H1 (cell line): ENCODE measurements at regions not wholly inside any gene's neighbourhood (a gene's known extent, or its start where the extent isn't known, plus 50 kb on each side); places are given as distances from the start of the nearest gene placed in this dataset.

Experiments used
- CTCF ChIA-PET: fragments of 300-600 bp; sonication (Branson Sonifier 250); formaldehyde crosslinking; loops from one replicate; lab custom pipeline; 2021; ENCODE audit not compliant: partially characterized antibody; lab: Charles Lee
- POLR2A ChIA-PET: fragments of 300-600 bp; sonication (Branson Sonifier 250); formaldehyde crosslinking; loops from one replicate; lab custom pipeline; 2021; ENCODE audit warnings: inconsistent platforms; ENCODE audit not compliant: partially characterized antibody; lab: Charles Lee
- DNase-seq, 2 experiments: peaks; one replicate each; pipeline versions ENCODE4 v3.0.0 to v3.0.0-alpha.2; 2010 to 2022; ENCODE audit warnings: low spot score in 2 of 2, low read depth in 1 of 2, mixed read lengths in 1 of 2
- FAIRE-seq: peaks from 2 replicates; lab custom pipeline; 2011; peaks lifted over from hg19 to GRCh38; lab: Jason Lieb, UNC
- H2AFZ ChIP-seq: 2 replicates; pipeline ENCODE4 v1.8.1; 2012; ENCODE audit warnings: low read length, inconsistent platforms
- H2AK5ac ChIP-seq: 2 replicates; pipeline ENCODE4 v1.6.1; 2013; ENCODE audit warnings: low read depth, low read length
- H2BK120ac ChIP-seq: replicated peaks from 2 replicates; pipeline ENCODE3; 2013; ENCODE audit warnings: low read depth, low read length, inconsistent platforms
- H2BK12ac ChIP-seq: 2 replicates; pipeline ENCODE4 v1.6.1; 2013; ENCODE audit warnings: low read depth, low read length
- H2BK15ac ChIP-seq: 2 replicates; pipeline ENCODE4 v1.6.1; 2013; ENCODE audit warnings: low read length
- H2BK20ac ChIP-seq: 2 replicates; pipeline ENCODE4 v1.6.1; 2013; ENCODE audit warnings: low read length
- H2BK5ac ChIP-seq: 2 replicates; pipeline ENCODE4 v1.6.1; 2013; ENCODE audit warnings: low read depth, low read length
- H3K14ac ChIP-seq: 2 replicates; pipeline ENCODE4 v1.6.1; 2013; ENCODE audit warnings: inconsistent platforms; ENCODE audit not compliant: insufficient read length
- H3K18ac ChIP-seq: 2 replicates; pipeline ENCODE4 v1.6.1; 2013; ENCODE audit warnings: low read length; ENCODE audit errors: extremely low read depth
- H3K23ac ChIP-seq: 2 replicates; pipeline ENCODE4 v1.6.1; 2013; ENCODE audit warnings: inconsistent platforms; ENCODE audit not compliant: insufficient read length
- H3K23me2 ChIP-seq: 2 replicates; pipeline ENCODE4 v1.6.1; 2013; ENCODE audit warnings: low read depth, low read length
- H3K27ac ChIP-seq: 2 replicates; pipeline ENCODE4 v1.6.1; 2011; ENCODE audit warnings: low read depth, low read length, inconsistent platforms
- H3K27me3 ChIP-seq, 4 experiments: replicated peaks in 1 of 4; 1 replicate in 1 of 4; 2 replicates in 3 of 4; pipeline versions ENCODE4 v1.6.1 to v1.8.1; 2011 to 2013; ENCODE audit warnings: low read length in 3 of 4, mild to moderate bottlenecking in 3 of 4, inconsistent platforms in 2 of 4, mixed read lengths in 2 of 4, moderate library complexity in 1 of 4; ENCODE audit not compliant: control insufficient read depth in 3 of 4, insufficient read depth in 3 of 4; ENCODE audit errors: extremely low read depth in 1 of 4
- H3K36me3 ChIP-seq, 4 experiments: 2 replicates each; pipeline versions ENCODE4 v1.6.1 to v1.8.1; 2011 to 2013; ENCODE audit warnings: mild to moderate bottlenecking in 4 of 4, low read length in 3 of 4, moderate library complexity in 2 of 4, control low read depth in 1 of 4, inconsistent platforms in 1 of 4; ENCODE audit not compliant: insufficient read depth in 4 of 4, control insufficient read depth in 2 of 4
- H3K4ac ChIP-seq: replicated peaks from 2 replicates; pipeline ENCODE3; 2013; ENCODE audit warnings: low read length, low read depth, mixed read lengths, inconsistent platforms; ENCODE audit not compliant: insufficient read length
- H3K4me1 ChIP-seq, 4 experiments: replicated peaks in 1 of 4; 1 replicate in 1 of 4; 2 replicates in 3 of 4; pipeline versions ENCODE4 v1.6.1 to v1.8.1; 2011 to 2013; ENCODE audit warnings: low read length in 3 of 4, inconsistent platforms in 2 of 4, mixed read lengths in 1 of 4; ENCODE audit not compliant: insufficient read depth in 4 of 4, control insufficient read depth in 3 of 4
- H3K4me2 ChIP-seq, 2 experiments: 2 replicates each; pipeline versions ENCODE4 v1.6.1 to v1.8.1; 2011 to 2013; ENCODE audit warnings: low read depth in 2 of 2, low read length in 2 of 2, control low read depth in 1 of 2, inconsistent platforms in 1 of 2, mild to moderate bottlenecking in 1 of 2; ENCODE audit not compliant: insufficient read depth in 1 of 2
- H3K4me3 ChIP-seq, 4 experiments: fragments of 200-600, 300-600 bp in 1 of 4; sonication (generic), shearing (Covaris generic), sonication (Bioruptor Twin) in 1 of 4; 2 replicates each; pipeline versions ENCODE4 v1.5.1 to v1.8.1; 2011 to 2016; ENCODE audit warnings: low read length in 4 of 4, low read depth in 3 of 4, control low read depth in 2 of 4, inconsistent platforms in 2 of 4, mild to moderate bottlenecking in 2 of 4, mixed read lengths in 1 of 4, moderate library complexity in 1 of 4; ENCODE audit not compliant: insufficient read depth in 2 of 4; ENCODE audit errors: extremely low read depth in 1 of 4
- H3K56ac ChIP-seq: replicated peaks from 2 replicates; pipeline ENCODE3; 2013; ENCODE audit warnings: low read depth, mild to moderate bottlenecking, mixed read lengths, low read length, inconsistent platforms; ENCODE audit not compliant: insufficient read length
- H3K79me1 ChIP-seq: 2 replicates; pipeline ENCODE4 v1.6.1; 2013; ENCODE audit warnings: low read depth, low read length, control low read depth
- H3K79me2 ChIP-seq, 2 experiments: 2 replicates each; pipeline versions ENCODE4 v1.6.1 to v1.8.1; 2012 to 2013; ENCODE audit warnings: low read length in 2 of 2, mild to moderate bottlenecking in 2 of 2, inconsistent platforms in 1 of 2; ENCODE audit not compliant: insufficient read depth in 2 of 2, control insufficient read depth in 1 of 2
- H3K9ac ChIP-seq, 4 experiments: replicated peaks in 1 of 4; 1 replicate in 1 of 4; 2 replicates in 3 of 4; pipeline versions ENCODE4 v1.6.1 to v1.8.1; 2011 to 2013; ENCODE audit warnings: low read depth in 3 of 4, low read length in 3 of 4, control low read depth in 2 of 4, mild to moderate bottlenecking in 2 of 4, moderate library complexity in 2 of 4, inconsistent platforms in 1 of 4; ENCODE audit errors: extremely low read depth in 1 of 4
- H3K9me3 ChIP-seq, 2 experiments: 2 replicates each; pipeline versions ENCODE4 v1.6.1 to v1.8.1; 2012 to 2013; ENCODE audit warnings: mild to moderate bottlenecking in 2 of 2, moderate library complexity in 2 of 2, control low read depth in 1 of 2, inconsistent platforms in 1 of 2, low read depth in 1 of 2, low read length in 1 of 2, mixed read lengths in 1 of 2; ENCODE audit not compliant: insufficient read depth in 2 of 2
- H4K20me1 ChIP-seq, 2 experiments: replicated peaks in 1 of 2; 2 replicates each; pipeline versions ENCODE3 to v1.8.1; 2011 to 2013; ENCODE audit warnings: inconsistent platforms in 2 of 2, low read length in 2 of 2, mild to moderate bottlenecking in 1 of 2; ENCODE audit not compliant: insufficient read depth in 2 of 2, control insufficient read depth in 1 of 2
- H4K5ac ChIP-seq: 2 replicates; pipeline ENCODE4 v1.6.1; 2013; ENCODE audit warnings: low read length, low read depth, mixed read lengths, inconsistent platforms; ENCODE audit not compliant: insufficient read length
- H4K8ac ChIP-seq: 2 replicates; pipeline ENCODE4 v1.8.0; 2013; ENCODE audit warnings: mild to moderate bottlenecking, moderate library complexity, low read length, inconsistent platforms; ENCODE audit not compliant: insufficient read depth; ENCODE audit errors: extremely low read depth
- H4K91ac ChIP-seq: replicated peaks from 2 replicates; pipeline ENCODE3; 2013; ENCODE audit warnings: low read length, mixed read lengths, inconsistent platforms; ENCODE audit not compliant: insufficient read length
- CEBPB ChIP-seq: IDR thresholded peaks from 2 replicates; pipeline ENCODE4 v1.6.1; 2012; ENCODE audit warnings: low read depth, low read length
- KDM1A ChIP-seq: fragments of 200-600, 300-600 bp; sonication (generic); IDR thresholded peaks from 2 replicates; pipeline ENCODE4 v1.7.1; 2016; ENCODE audit warnings: mild to moderate bottlenecking, low read length, borderline replicate concordance
- NANOG ChIP-seq: IDR thresholded peaks from 2 replicates; pipeline ENCODE4 v1.6.1; 2011; ENCODE audit warnings: low read length, low read depth, mild to moderate bottlenecking, inconsistent platforms; ENCODE audit not compliant: insufficient read depth, poor library complexity, severe bottlenecking
- SAP30 ChIP-seq: fragments of 300-600 bp; sonication (generic); IDR thresholded peaks from 2 replicates; pipeline ENCODE4 v1.7.1; 2012; ENCODE audit warnings: low read length, moderate library complexity, mild to moderate bottlenecking, inconsistent platforms; ENCODE audit not compliant: insufficient read depth, insufficient replicate concordance
- SUZ12 ChIP-seq: fragments of 200-600 bp; sonication (generic); IDR thresholded peaks from 2 replicates; pipeline ENCODE4 v1.6.1; 2012; ENCODE audit warnings: mild to moderate bottlenecking, inconsistent platforms, low read length, moderate library complexity, mixed read lengths
- TAF1 ChIP-seq: IDR thresholded peaks from 2 replicates; pipeline ENCODE4 v1.6.1; 2011; ENCODE audit warnings: mild to moderate bottlenecking, low read depth, low read length
- TCF12 ChIP-seq: IDR thresholded peaks from 2 replicates; pipeline ENCODE4 v1.6.1; 2011; ENCODE audit warnings: low read depth, mild to moderate bottlenecking, low read length
- WGBS, 2 experiments: shearing (Covaris generic) in 1 of 2; methylation state at CpG; one replicate each; pipeline versions ENCODE4 v1.1.6 to v1.1.7; 2013 to 2015; ENCODE audit warnings: low lambda C conversion rate in 2 of 2, mixed read lengths in 2 of 2, inconsistent platforms in 1 of 2, low coverage in 1 of 2, missing lambda C conversion rate in 1 of 2; ENCODE audit not compliant: insufficient replicate concordance in 2 of 2, insufficient coverage in 1 of 2, insufficient read length in 1 of 2; ENCODE audit errors: extremely low coverage in 1 of 2, missing lambda C conversion rate in 1 of 2; 5-methylcytosine and 5-hydroxymethylcytosine counted together

GRCh38 chr15:97592778-97593177 lies 367.7 kb upstream of the ARRDC4 start:
- no peaks in the 10 kb centered on the region for H3K4me1 ChIP-seq
- WGBS, 2 experiments, result 92% methylated on average over 4 of the region's 4 CpGs; no CpG with 5 or more reads in 1 of the 2 experiments
- H4K91ac ChIP-seq, result no peak overlapping the region
- H3K79me2 ChIP-seq, result no peaks in the 10 kb centered on the region
- H3K4me3 ChIP-seq, result no peak overlapping the region
- H2BK120ac ChIP-seq, result no peak overlapping the region
- no peaks in the 10 kb centered on the region for H3K23me2 ChIP-seq
- no peak overlapping the region for H4K8ac ChIP-seq
- H3K9me3 ChIP-seq, result no peaks in the 10 kb centered on the region
- no peak overlapping the region for H3K23ac ChIP-seq
- FAIRE-seq (no peak), DNase-seq (no peak)
- H3K4me2 ChIP-seq, result no peak overlapping the region
- H3K79me1 ChIP-seq, result no peaks in the 10 kb centered on the region
- H3K18ac ChIP-seq, result no peak overlapping the region
- no peak overlapping the region for H3K56ac ChIP-seq
- no peaks in the 10 kb centered on the region for H3K27me3 ChIP-seq
- no peak overlapping the region for H2AFZ ChIP-seq
- no peak overlapping the region for H2BK15ac ChIP-seq
- no peak for TF ChIP-seq CEBPB
- TF ChIP-seq TAF1, result no peak
- TF ChIP-seq SUZ12, result no peak
- no peak for TF ChIP-seq SAP30
- TF ChIP-seq KDM1A, result no peak
- TF ChIP-seq NANOG, result no peak
- TF ChIP-seq TCF12, result no peak
- no peaks in the 10 kb centered on the region for H3K36me3 ChIP-seq
- H2BK12ac ChIP-seq, result no peak overlapping the region
- H2BK20ac ChIP-seq, result no peak overlapping the region
- no peak overlapping the region for H3K14ac ChIP-seq
- no peak overlapping the region for H2AK5ac ChIP-seq
- no peak overlapping the region for H3K9ac ChIP-seq
- H3K4ac ChIP-seq, result no peak overlapping the region
- ChIA-PET CTCF (interaction anchor here (0.5 kb wide), 1 partner anchor 10 kb away, joined by 3 read pairs; no protein-coding TSS in a partner anchor), POLR2A (no interaction called here)
- no peaks in the 10 kb centered on the region for H4K20me1 ChIP-seq
- no peak overlapping the region for H3K27ac ChIP-seq
- no peak overlapping the region for H2BK5ac ChIP-seq
- H4K5ac ChIP-seq, result no peak overlapping the region
